ENCODE measurements at regions not wholly inside any gene's neighbourhood (a gene's known extent, or its start where the extent isn't known, plus 50 kb on each side); places are given as distances from the start of the nearest gene placed in this dataset.
"Not testable (repeated sequence)": the region's sequence is repeated elsewhere in the genome, so short reads cannot be mapped to it uniquely, and the experiment has no call there.

DNA sequence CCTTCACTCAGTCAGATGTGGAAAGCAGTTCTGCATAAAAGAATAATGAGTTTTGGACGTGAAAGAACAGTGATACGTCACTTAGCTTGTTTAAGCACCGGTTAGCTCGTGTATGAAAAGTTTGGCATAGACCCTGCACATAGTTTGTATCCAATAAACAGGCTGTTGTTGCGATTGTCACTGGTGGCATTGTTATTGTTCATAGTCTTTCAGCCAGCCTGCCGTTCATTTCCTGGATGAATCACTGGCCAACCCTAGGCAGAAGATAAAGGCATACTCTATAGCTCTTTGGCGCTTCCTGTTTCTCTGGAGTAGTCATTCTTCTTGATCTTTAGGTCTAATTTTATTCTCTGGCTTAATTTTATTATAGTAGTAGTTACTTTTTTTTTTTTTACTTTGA is 57.8 kb upstream of the ANKRD30A start:
- DNase-seq (ENCODE audit: low read depth), result no peak

DNA sequence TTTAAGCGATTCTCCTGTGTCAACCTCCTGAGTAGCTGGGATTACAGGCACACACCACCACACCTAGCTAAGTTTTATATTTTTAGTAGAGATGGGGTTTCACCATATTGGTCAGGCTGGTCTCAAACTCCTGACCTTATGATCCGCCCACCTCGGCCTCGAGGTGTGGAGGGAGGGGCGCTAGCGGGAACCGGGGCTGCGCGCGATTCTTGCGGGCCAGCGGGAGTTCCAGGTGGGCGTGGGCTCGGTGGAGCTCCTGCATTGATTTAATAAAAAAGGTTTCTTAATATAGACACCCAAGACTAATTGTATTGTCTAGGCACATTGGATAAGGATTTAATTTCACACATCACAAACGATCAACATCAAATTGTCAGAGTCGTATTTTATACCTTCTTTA is 63.1 kb upstream of the ANKRD30A start:
- not testable (repeated sequence) for DNase-seq (ENCODE audit: low read depth)

DNA sequence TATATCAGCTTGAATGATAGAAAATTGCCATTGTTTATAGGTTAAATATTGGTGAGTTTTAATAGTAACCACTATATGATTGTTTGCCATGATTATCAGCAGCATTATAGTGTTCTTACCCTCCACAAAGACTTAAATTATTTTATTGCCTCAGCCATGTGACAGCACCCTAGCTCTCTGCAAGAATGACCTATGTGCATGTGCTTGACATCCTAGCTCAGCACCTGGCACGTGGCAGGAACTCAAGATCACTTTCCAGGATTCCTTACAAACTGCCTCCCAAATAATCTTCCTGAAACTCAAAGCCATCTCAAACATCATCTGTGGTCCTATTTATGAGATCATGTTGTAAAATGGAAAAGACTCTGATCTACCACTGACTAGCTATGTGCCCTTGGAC is 68.1 kb upstream of the ANKRD30A start:
- no peak for DNase-seq (ENCODE audit: low read depth)

DNA sequence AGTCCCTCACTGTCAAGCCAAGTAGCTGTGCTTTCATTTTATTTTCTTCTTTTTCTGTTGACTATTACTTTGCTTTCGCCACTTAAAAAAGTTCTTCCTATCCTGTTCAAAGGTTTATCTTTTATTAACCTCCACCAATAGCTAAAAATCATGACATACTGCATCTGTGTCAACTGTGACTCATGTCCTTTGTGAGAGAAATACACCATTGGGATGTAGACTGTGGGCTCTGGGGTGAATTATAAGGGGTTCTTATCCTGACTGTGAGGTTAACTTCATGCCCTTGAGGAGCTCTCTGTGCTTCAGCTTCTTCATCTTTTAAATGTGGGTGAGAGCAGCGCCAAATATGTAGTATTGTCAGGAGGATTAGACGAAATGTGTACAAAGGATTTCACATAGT is 71.9 kb upstream of the ANKRD30A start:
- no peak for DNase-seq (ENCODE audit: low read depth)

DNA sequence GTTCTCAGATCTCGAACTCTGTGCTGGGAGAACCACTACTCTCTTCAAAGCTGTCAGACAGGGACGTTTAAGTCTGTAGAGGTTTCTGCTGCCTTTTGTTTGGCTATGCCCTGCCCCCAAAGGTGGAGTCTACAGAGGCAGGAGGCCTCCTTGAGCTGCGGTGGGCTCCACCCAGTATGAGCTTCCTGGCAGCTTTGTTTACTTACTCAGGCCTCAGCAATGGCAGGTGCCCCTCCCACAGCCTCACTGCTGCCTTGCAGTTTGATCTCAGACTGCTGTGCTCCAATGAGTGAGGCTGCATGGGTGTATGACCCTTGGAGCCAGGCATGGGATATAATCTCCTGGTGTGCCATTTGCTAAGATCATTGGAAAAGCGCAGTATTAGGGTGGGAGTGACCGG is 75.4 kb upstream of the ANKRD30A start:
- not testable (repeated sequence) for DNase-seq (ENCODE audit: low read depth)

DNA sequence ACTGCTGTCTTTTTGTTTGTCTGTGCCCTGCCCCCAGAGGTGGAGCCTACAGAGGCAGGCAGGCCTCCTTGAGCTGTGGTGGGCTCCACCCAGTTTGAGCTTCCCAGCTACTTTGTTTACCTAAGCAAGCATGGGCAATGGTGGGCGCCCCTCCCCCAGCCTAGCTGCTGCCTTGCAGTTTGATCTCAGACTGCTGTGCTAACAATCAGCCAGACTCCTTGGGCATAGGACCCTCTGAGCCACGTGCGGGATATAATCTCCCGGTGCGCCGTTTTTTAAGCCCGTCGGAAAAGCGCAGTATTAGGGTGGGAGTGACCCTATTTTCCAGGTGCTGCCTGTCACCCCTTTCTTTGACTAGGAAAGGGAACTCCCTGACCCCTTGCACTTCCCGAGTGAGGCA is 81.1 kb upstream of the ANKRD30A start:
- not testable (repeated sequence) for DNase-seq (ENCODE audit: low read depth)

DNA sequence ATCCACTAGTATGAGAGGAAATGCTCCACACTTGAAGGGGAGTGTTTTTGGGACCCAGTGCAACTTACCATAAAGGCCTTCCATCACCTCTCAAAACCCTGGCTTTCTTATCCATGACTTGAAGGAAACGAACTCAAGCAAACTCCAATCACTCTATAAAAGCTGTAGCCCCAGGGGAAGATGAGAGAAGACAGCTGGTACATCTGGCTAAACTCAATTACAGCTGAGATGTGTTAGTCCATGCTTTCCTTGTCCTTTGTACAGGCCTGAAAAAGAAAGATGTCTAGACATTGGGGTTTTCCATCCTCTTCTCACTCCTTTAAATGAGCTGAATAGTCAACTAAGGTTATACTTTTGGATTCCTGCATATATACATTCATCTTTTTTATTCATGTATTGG is 89.5 kb upstream of the ANKRD30A start:
- no peak for DNase-seq (ENCODE audit: low read depth)

DNA sequence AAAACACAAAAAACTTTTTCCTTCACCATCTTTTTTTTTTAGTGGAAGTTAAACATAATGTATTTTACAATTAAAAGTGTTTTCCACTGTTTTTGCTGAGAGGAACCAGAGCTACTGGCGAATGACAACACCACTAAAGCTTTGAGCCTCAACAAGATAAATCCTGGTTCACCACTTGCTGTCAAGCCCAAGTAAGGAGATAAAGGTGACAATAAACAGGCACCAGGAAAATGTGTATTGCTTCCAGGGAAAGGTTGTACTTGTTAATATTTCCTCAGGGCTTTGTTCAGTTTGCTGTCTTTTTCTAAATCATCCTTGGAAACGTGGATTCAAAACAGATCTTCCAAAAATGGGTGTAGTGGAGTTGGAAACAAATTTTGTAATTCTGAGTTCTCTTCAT is 109.9 kb upstream of the ANKRD30A start:
- no peak for DNase-seq (ENCODE audit: low read depth)

DNA sequence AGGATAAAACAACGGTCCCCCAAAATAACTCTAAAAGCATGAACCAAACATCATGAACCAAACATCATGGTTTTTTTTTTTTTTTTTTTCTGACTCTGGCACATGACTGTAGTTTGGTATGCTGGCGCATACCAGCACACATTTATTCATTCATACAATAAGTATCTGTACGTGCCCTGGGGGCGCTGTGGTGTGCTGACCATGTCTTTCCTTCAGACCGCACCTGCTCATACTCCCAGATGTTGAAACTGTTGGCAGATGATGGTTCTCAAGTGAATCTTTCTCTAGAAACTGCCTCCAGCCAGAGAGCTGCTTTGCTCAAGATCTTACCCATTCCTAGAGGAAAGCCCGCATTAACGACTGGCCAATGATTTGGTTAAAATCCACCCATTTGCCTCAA is 114.7 kb upstream of the ANKRD30A start:
- DNase-seq (ENCODE audit: low read depth), result no peak

DNA sequence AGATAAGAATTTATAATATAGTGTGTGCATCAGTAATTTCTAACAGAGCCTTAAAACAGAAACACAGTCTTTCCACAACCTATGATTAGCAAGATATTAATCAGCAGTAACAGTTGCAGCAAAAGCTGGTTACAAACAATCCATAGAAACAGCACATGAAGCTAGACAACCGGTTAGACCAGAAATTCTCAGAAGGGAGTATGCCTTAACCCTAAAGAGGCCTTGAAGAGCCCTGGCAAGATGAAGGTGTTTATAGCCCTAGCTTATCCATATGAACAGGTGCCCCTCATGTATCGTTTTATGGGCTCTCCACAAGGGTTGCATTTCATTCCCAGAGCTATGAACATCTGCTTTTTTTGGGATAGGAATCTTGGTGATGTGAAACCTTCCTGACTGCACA is 117.1 kb upstream of the ANKRD30A start:
- not testable (repeated sequence) for DNase-seq (ENCODE audit: low read depth)

DNA sequence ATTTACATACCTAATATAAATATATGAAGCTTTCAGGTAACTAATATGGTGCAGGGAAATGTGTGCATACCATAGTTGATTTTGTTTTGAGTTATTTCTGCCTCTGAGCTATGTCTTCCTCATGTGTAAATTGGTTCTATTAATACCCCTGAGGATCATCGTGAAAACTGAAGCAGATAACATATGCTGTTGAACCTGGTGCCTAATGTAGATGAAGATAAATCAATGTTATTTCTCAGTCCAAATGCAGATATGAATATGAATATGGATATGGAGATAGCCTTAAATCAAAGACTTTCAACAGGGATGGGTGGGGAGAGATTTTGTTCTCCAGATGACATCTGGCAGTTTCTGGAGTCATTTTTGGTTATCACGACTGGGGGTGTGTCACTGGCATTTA is 122.3 kb upstream of the ANKRD30A start:
- DNase-seq (ENCODE audit: low read depth), result no peak

DNA sequence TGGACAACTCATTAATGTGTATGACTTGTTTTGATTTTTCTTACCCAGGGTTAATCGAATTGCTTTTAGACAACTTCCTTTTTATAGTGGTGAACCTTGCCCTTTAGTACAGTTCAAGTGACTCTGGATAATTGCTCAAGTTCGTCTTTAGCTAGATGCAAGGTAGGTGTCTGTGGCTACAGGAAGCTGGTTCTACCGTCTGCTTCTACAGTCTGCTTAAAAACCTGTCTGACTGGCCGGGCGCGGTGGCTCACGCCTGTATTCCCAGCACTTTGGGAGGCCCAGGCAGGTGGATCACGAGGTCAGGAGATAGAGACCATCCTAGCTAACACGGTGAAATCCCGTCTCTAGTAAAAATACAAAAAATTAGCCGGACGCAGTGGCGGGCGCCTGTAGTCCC is 129.6 kb upstream of the ANKRD30A start:
- DNase-seq (ENCODE audit: low read depth), result not testable (repeated sequence)

DNA sequence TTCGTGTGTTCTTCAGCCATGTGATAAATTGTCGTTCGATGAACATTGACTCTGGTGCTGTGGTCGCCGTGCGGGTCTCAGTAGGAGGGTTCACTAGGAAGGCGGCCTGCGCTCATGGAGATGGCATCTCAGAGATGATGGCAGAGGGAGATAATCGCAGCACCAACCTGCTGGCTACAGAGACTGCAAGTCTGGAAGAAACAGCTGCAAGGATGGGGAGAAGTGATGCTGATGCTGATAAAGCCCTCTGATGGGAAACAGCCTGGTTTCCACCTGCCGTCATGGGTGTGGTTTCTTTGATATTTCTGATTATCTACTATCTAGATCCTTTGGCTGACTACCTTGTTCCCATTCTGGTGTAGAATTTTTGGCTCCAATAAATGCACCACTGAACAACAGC is 130.5 kb upstream of the ANKRD30A start:
- no peak for DNase-seq (ENCODE audit: low read depth)

DNA sequence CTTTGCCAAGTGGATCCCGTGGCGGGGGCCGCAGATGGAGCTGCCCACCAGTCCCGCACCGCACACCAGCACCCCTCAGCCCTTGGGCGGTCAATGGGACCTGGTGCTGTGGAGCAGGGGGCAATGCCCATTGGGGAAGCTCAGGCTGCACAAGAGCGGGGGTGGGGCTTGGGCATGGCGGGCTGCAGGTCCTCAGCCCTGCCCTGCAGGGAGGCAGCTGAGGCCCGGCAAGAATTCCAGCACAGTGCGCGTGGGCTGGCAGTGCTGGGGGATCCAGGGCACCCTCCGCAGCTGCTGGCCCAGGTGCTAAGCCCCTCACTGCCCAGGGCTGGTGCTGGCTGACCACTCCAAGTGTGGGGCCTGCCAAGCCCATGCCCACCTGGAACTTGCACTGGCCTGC is 136.2 kb upstream of the ANKRD30A start:
- DNase-seq (ENCODE audit: low read depth), result no peak

DNA sequence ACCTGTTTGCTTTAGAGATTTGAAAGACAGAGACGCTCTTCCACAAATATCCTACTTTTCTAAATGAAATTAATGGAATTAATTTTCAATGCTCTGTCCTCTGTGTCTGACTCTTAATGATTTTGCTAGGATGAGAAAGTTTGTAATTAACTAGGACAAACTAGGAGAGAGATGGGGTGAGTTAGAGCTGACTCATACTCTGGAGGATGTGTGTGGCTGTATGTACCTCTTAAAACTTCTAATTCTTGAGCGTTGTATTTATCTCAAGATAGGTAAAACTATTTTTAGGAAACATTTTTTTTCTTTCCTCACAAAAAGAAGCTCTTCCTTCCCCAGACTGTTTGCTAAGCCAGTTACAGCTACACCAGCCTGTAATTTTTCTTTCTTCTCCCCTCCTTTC is 178.8 kb upstream of the ANKRD30A start:
- DNase-seq (ENCODE audit: low read depth), result peak; percentile 0

DNA sequence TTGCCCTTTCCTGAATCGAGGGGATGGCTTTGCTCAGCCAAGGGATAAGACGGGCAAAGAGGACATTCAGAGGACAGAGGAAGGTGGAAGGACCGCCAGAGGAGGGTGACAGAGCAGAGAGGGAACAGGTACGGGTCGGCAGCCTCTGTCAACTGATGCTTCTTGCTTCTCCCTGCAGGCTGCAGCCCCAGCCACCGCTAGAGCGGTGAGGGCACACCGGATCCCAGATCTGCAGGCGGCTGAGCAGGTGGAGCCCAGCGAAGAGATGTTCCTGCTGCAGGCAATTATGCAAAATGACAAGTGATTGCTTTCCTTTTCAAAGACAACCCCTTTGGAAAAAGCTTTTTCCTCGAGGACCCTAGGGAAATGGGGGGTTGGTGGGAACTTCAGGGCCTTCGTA is 181.9 kb upstream of the ANKRD30A start:
- no peak for DNase-seq (ENCODE audit: low read depth)

DNA sequence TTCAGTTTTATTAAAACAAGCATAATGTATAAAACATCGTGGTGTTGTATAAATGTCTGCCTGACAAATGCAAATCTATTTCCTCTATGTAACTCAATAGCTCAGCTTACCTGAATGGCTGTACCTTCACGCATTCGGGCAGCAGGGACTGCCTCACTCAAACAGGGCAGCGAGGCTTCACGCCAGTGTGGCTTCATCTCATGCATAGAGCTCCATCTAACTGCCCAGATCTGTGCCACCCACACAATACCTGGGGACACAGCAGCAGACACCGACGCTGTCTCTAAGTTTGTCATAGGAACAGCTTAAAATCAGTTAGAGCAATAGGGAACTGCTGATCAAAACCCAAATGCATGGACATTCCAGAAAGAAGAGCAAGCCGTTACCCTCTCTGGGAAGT is 182.8 kb upstream of the ANKRD30A start:
- DNase-seq (ENCODE audit: low read depth), result no peak

DNA sequence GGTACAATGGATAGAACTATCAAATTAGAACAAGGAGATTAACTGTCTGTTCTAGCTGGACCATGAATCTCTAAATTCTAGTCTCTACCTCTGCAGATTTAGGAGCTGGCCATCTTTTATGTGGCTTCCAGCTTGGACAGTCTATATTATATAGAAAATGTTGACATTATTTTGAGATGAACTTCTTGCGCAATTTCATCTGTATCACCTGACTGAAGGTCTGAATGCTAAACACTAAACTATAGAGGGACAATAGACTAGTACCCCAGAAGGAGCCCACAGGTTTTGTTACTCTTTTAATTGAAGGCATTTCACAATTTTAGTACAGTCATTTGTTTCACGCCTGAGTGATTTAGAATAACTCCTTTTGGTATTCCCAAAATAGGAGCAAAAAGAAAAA is 222.4 kb upstream of the ANKRD30A start:
- no peak for DNase-seq (ENCODE audit: low read depth)

DNA sequence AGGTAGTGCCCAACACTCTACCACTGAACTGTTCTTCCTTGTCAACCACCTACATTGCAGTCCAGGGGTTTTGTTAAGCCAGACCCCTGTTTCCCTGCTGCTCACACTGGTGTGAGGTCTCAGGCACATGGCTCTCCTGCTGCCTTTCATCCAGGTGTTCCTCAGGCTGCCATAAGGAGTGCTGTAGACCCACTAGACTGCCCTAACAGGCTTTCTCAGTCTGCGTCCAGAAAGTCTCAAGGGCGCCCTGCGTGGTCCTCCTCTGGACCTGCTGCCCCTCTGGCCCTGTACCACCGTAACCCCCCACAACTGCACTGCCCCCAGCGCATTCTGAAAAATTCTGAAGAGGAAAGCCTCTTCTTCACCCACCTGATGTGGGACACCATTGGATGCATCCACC is 225.7 kb upstream of the ANKRD30A start:
- DNase-seq (ENCODE audit: low read depth), result no peak

DNA sequence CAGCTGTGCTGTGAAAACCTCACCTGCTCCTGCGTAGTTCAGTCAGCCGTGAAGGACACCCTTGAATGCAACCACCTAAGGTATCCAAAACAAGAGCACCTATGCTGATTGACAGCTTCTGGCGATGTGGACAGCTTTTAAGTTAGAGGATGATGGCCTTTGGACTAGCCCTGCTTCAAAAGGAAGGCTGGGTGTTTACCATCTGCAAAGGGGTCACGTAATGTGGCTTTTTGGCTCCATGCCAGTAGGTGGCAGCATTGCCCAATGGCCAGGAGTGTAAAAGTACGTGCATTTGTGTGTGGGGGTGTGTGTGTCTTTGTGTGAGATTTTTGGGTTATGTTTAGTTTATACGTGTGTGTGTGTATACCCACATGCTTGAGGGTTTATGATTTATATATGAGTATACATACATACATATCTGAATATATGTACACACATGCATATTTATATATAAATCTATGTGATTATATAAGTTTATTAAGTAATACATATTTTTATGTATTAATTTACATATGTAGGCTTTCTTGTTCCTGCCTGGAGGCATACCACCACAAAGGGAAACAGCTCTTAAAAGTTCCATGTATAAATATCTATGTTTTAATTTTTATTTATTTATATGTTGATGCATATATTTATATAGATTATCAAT is 236.3 kb upstream of the ANKRD30A start:
- peak; percentile 20 for DNase-seq (ENCODE audit: low read depth)

DNA sequence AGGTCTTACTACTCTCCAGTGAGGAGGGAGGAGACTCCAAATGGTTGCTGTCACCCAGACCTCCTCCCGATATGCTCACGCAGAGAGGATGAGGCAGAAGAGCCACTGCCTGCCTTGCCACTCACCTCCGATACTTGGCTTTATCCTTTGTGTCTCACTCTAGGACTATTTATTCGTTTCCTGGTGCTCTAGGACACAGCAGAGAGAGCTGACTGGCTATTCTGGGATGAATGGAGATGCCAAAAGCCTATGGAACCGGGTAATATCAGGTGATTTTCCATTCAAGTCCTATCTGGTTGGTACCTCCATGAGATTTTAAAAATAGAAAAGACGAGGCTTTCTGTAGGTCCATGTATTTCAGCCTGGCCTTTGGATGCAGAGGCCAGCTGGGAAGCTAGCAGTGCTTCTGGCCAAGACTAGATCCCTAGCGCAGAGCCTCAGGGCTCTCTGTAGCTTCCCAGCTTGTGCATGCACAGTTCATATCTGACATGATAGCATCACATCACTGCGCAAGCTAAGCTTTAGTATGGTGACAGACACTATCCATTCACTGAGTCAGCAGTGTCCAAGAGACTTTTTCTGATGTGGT is 239.0 kb upstream of the ANKRD30A start:
- DNase-seq (ENCODE audit: low read depth), result no peak

DNA sequence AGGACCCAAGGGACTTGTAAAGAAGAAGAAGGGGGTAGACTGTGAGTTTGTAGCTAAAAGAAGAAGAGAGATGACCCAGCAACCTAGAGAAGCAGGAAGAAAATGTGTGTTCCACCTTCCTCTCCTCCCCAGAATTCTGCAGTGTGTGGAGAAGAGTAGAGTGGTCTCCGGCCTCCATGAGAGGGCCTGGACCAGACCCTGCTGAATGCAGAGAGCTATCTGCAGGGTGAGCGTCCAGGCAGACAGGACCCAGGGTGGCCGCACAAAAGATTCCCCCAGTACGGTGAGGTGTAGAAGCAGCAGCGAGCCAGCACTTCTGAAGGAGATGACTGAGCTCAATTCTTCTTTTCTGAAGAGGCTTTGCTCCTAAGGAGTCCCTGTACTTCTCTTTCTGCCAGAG is 239.7 kb upstream of the ANKRD30A start:
- no peak for DNase-seq (ENCODE audit: low read depth)

DNA sequence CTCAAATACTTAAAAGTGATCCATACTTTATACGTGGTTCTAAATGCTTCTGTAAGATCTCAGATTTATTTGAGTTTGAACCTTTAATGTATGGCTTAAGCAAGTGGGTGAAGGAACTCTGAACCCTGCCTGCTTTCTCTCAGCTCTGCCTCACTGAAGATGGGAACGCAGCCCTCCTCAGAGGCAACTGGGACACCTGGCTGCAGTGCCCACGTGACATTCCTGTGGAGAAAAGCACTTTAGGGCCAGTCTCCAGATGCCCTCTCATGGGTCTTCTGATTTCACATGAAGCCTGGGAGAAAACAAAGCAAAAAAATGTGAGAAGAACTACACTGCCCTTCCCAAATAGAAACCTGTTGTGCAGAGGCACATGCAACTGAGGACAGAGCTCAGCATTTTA is 242.6 kb upstream of the ANKRD30A start:
- DNase-seq (ENCODE audit: low read depth), result no peak

DNA sequence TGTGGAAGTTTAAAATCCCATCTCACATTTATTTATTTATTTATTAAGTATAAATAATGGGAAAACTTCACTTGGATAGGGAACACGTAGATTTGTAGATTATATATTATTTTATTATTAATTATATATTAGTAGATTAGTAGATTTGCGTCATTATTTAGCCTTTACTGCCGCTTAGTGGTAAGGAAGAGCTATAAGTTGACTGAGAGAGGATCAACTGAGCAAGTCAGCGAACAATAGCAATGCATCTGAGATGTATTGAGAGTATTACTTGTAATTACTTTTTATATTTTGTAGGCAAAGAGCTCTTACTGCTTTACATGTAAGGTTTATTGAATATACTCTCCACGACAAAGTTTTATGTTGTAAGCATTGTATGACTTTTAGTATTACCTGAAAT is 244.5 kb upstream of the ANKRD30A start:
- DNase-seq (ENCODE audit: low read depth), result peak; percentile 22
